ENCODE measurements at regions not wholly inside any gene's neighbourhood (a gene's known extent, or its start where the extent isn't known, plus 50 kb on each side); places are given as distances from the start of the nearest gene placed in this dataset.

DNA sequence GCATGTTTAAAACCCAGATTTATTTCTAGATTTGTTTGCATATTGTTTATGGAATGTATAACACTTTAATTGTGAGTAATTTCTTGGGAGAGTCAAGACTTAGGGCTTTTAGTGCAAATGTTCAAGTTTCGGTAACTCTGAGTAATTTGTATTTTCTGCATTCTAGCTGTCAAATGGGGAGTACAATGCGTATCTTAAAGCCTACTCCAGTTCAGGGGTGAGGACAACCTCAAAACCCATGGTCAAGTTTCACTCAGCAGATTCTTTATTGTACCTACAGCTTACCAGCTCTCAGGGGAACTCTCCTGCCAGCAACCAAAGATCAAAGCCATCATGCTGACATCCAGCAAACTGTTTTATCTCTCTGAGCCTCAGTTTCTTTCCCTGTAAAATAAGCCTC, 458.6 kb upstream of the JARID2 start:
- H3K27ac Mint-ChIP-seq (ENCODE audit: unreplicated experiment): no peak overlapping the region
- DNase-seq (ENCODE audit: extremely low spot score, unreplicated experiment): no peak
- no peaks in the 10 kb centered on the region for H3K4me1 Mint-ChIP-seq (ENCODE audit: unreplicated experiment)
- H3K4me3 Mint-ChIP-seq (ENCODE audit: unreplicated experiment): no peak overlapping the region
- H3K36me3 Mint-ChIP-seq (ENCODE audit: unreplicated experiment): no peaks in the 10 kb centered on the region
- TF ChIP-seq, protein P1, sequence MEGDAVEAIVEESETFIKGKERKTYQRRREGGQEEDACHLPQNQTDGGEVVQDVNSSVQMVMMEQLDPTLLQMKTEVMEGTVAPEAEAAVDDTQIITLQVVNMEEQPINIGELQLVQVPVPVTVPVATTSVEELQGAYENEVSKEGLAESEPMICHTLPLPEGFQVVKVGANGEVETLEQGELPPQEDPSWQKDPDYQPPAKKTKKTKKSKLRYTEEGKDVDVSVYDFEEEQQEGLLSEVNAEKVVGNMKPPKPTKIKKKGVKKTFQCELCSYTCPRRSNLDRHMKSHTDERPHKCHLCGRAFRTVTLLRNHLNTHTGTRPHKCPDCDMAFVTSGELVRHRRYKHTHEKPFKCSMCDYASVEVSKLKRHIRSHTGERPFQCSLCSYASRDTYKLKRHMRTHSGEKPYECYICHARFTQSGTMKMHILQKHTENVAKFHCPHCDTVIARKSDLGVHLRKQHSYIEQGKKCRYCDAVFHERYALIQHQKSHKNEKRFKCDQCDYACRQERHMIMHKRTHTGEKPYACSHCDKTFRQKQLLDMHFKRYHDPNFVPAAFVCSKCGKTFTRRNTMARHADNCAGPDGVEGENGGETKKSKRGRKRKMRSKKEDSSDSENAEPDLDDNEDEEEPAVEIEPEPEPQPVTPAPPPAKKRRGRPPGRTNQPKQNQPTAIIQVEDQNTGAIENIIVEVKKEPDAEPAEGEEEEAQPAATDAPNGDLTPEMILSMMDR (IDR thresholded peaks at IDR 0.05): no peak
- H3K27me3 Mint-ChIP-seq (ENCODE audit: unreplicated experiment): no peaks in the 10 kb centered on the region
- H3K9me3 Mint-ChIP-seq (ENCODE audit: unreplicated experiment): no peaks in the 10 kb centered on the region

- H3K36me3 Mint-ChIP-seq (ENCODE audit: unreplicated experiment): no peaks in the 10 kb centered on the region
- no peaks in the 10 kb centered on the region for H3K27me3 Mint-ChIP-seq (ENCODE audit: unreplicated experiment)
- no peak overlapping the region for H3K4me3 Mint-ChIP-seq (ENCODE audit: unreplicated experiment)
- H3K4me1 Mint-ChIP-seq (ENCODE audit: unreplicated experiment): no peaks in the 10 kb centered on the region
- no peak overlapping the region for H3K27ac Mint-ChIP-seq (ENCODE audit: unreplicated experiment)
- TF ChIP-seq, protein P1 (IDR thresholded peaks at IDR 0.05): peak; percentile 6
- H3K9me3 Mint-ChIP-seq (ENCODE audit: unreplicated experiment): no peaks in the 10 kb centered on the region
- DNase-seq (ENCODE audit: extremely low spot score, unreplicated experiment): no peak
Measured at GRCh38 chr6:14787677-14788076, 458.2 kb upstream of the JARID2 start.

GRCh38 chr6:14789996-14790395, 455.9 kb upstream of the JARID2 start:
- Mint-ChIP-seq H3K4me1 (ENCODE audit: unreplicated experiment) (no peaks in the 10 kb centered on the region), H3K9me3 (ENCODE audit: unreplicated experiment) (no peaks in the 10 kb centered on the region), H3K27ac (ENCODE audit: unreplicated experiment) (no peak overlapping the region), H3K4me3 (ENCODE audit: unreplicated experiment) (no peak overlapping the region), H3K36me3 (ENCODE audit: unreplicated experiment) (no peaks in the 10 kb centered on the region), H3K27me3 (ENCODE audit: unreplicated experiment) (no peaks in the 10 kb centered on the region)
- DNase-seq (ENCODE audit: extremely low spot score, unreplicated experiment): no peak
- TF ChIP-seq, protein P1 (IDR thresholded peaks at IDR 0.05): no peak

DNA sequence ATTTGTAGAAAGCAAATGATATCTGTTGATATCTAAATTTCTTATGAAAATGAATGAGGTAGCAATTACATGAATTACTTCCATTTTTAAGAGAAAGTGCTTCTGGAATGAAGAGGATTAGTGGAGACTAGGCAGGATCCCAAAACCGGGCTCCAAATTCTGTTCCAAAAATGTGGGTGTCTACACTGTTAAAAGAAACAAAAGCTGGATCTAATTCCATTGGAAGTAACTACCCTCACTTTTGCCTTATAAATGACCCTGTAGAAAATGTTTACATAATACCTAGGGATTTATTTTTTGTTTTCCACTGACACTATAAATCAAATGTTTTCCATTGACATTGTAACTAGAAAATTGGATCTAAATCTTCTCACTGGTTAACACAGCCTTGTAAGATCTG, 454.9 kb upstream of the JARID2 start:
- TF ChIP-seq, protein P1 (IDR thresholded peaks at IDR 0.05): no peak
- no peaks in the 10 kb centered on the region for H3K27me3 Mint-ChIP-seq (ENCODE audit: unreplicated experiment)
- H3K9me3 Mint-ChIP-seq (ENCODE audit: unreplicated experiment): no peaks in the 10 kb centered on the region
- H3K36me3 Mint-ChIP-seq (ENCODE audit: unreplicated experiment): no peaks in the 10 kb centered on the region
- no peak for DNase-seq (ENCODE audit: extremely low spot score, unreplicated experiment)
- H3K27ac Mint-ChIP-seq (ENCODE audit: unreplicated experiment): no peak overlapping the region
- H3K4me3 Mint-ChIP-seq (ENCODE audit: unreplicated experiment): no peak overlapping the region
- no peaks in the 10 kb centered on the region for H3K4me1 Mint-ChIP-seq (ENCODE audit: unreplicated experiment)

- no peaks in the 10 kb centered on the region for H3K9me3 Mint-ChIP-seq (ENCODE audit: unreplicated experiment)
- H3K4me1 Mint-ChIP-seq (ENCODE audit: unreplicated experiment): no peaks in the 10 kb centered on the region
- no peak for DNase-seq (ENCODE audit: extremely low spot score, unreplicated experiment)
- TF ChIP-seq, protein P1 (IDR thresholded peaks at IDR 0.05): no peak
- no peak overlapping the region for H3K4me3 Mint-ChIP-seq (ENCODE audit: unreplicated experiment)
- no peaks in the 10 kb centered on the region for H3K36me3 Mint-ChIP-seq (ENCODE audit: unreplicated experiment)
- H3K27ac Mint-ChIP-seq (ENCODE audit: unreplicated experiment): no peak overlapping the region
- no peaks in the 10 kb centered on the region for H3K27me3 Mint-ChIP-seq (ENCODE audit: unreplicated experiment)
Measured at GRCh38 chr6:14791526-14791925, 454.3 kb upstream of the JARID2 start.

Measured in osteocyte (in vitro differentiated cells).